H9 (cell line): ENCODE measurements at regions not wholly inside any gene's neighbourhood (a gene's known extent, or its start where the extent isn't known, plus 50 kb on each side); places are given as distances from the start of the nearest gene placed in this dataset.

Experiments used
- DNase-seq: peaks from one replicate; pipeline ENCODE4 v3.0.0-alpha.2; 2017
- H2AFZ ChIP-seq: one replicate; pipeline ENCODE4 v1.6.1; 2013; ENCODE audit warnings: mild to moderate bottlenecking, low read length, control low read depth, moderate library complexity
- H2AK5ac ChIP-seq: 2 replicates; pipeline ENCODE4 v1.6.1; 2013; ENCODE audit warnings: low read length, control low read depth, mixed read lengths; ENCODE audit not compliant: insufficient read length
- H2BK120ac ChIP-seq: one replicate; pipeline ENCODE4 v1.6.1; 2013; ENCODE audit warnings: low read depth, mild to moderate bottlenecking, low read length, control low read depth, inconsistent platforms; ENCODE audit not compliant: poor library complexity, severe bottlenecking
- H2BK12ac ChIP-seq: 2 replicates; pipeline ENCODE4 v1.6.1; 2013; ENCODE audit warnings: low read length, control low read depth, mixed read lengths, low read depth; ENCODE audit not compliant: insufficient read length
- H2BK15ac ChIP-seq: 2 replicates; pipeline ENCODE4 v1.6.1; 2013; ENCODE audit warnings: low read depth, low read length, control low read depth
- H2BK20ac ChIP-seq: one replicate; pipeline ENCODE4 v1.6.1; 2013; ENCODE audit warnings: low read depth, mild to moderate bottlenecking, low read length, control low read depth, inconsistent platforms; ENCODE audit not compliant: poor library complexity, severe bottlenecking
- H2BK5ac ChIP-seq: 2 replicates; pipeline ENCODE4 v1.6.1; 2013; ENCODE audit warnings: low read length, control low read depth, mixed read lengths; ENCODE audit not compliant: insufficient read length
- H3K14ac ChIP-seq: 2 replicates; pipeline ENCODE4 v1.6.1; 2013; ENCODE audit warnings: low read length, control low read depth; ENCODE audit not compliant: insufficient read depth
- H3K18ac ChIP-seq: 2 replicates; pipeline ENCODE4 v1.6.1; 2013; ENCODE audit warnings: low read depth, mild to moderate bottlenecking, mixed read lengths, low read length, control low read depth; ENCODE audit not compliant: insufficient read length
- H3K23ac ChIP-seq: 2 replicates; pipeline ENCODE4 v1.6.1; 2013; ENCODE audit warnings: low read length, control low read depth, mixed read lengths, low read depth; ENCODE audit not compliant: insufficient read length
- H3K23me2 ChIP-seq: 2 replicates; pipeline ENCODE4 v1.6.1; 2013; ENCODE audit warnings: low read depth, mild to moderate bottlenecking, mixed read lengths, low read length, control low read depth; ENCODE audit not compliant: insufficient read length, poor library complexity, severe bottlenecking
- H3K27ac ChIP-seq: 2 replicates; pipeline ENCODE4 v1.5.1; 2013; ENCODE audit warnings: low read length, control low read depth, mixed read lengths, low read depth; ENCODE audit not compliant: insufficient read length
- H3K27me3 ChIP-seq: 2 replicates; pipeline ENCODE4 v1.6.1; 2013; ENCODE audit warnings: low read length, control low read depth, inconsistent platforms; ENCODE audit not compliant: insufficient read depth
- H3K4ac ChIP-seq: 2 replicates; pipeline ENCODE4 v1.6.1; 2013; ENCODE audit warnings: low read depth, mild to moderate bottlenecking, control low read depth, inconsistent platforms, low read length, moderate library complexity
- H3K4me1 ChIP-seq: 2 replicates; pipeline ENCODE4 v1.6.1; 2013; ENCODE audit warnings: low read length, control low read depth, inconsistent platforms; ENCODE audit not compliant: insufficient read depth
- H3K4me2 ChIP-seq: 2 replicates; pipeline ENCODE4 v1.6.1; 2013; ENCODE audit warnings: low read length, control low read depth, mixed read lengths; ENCODE audit not compliant: insufficient read length, insufficient read depth
- H3K56ac ChIP-seq: 2 replicates; pipeline ENCODE4 v1.6.1; 2013; ENCODE audit warnings: low read depth, mild to moderate bottlenecking, mixed read lengths, low read length, control low read depth; ENCODE audit not compliant: insufficient read length
- H3K79me1 ChIP-seq: 2 replicates; pipeline ENCODE4 v1.6.1; 2013; ENCODE audit warnings: low read depth, mild to moderate bottlenecking, moderate library complexity, low read length, control low read depth, inconsistent platforms; ENCODE audit not compliant: insufficient read depth, poor library complexity, severe bottlenecking
- H3K79me2 ChIP-seq: 2 replicates; pipeline ENCODE4 v1.6.1; 2013; ENCODE audit warnings: low read length, control low read depth, inconsistent platforms; ENCODE audit not compliant: insufficient read depth
- H3K9ac ChIP-seq: 2 replicates; pipeline ENCODE4 v1.6.1; 2013; ENCODE audit warnings: low read length, control low read depth, mixed read lengths; ENCODE audit not compliant: insufficient read length; ENCODE audit errors: extremely low read depth
- H3K9me3 ChIP-seq: one replicate; pipeline ENCODE4 v1.6.1; 2013; ENCODE audit warnings: low read depth, low read length, inconsistent platforms; ENCODE audit not compliant: control insufficient read depth
- H3T11ph ChIP-seq: one replicate; pipeline ENCODE4 v1.6.1; 2013; ENCODE audit warnings: mild to moderate bottlenecking, low read length, control low read depth, inconsistent platforms
- H4K20me1 ChIP-seq: one replicate; pipeline ENCODE4 v1.6.1; 2013; ENCODE audit not compliant: control insufficient read depth, insufficient read length, insufficient read depth
- H4K5ac ChIP-seq: 2 replicates; pipeline ENCODE4 v1.6.1; 2013; ENCODE audit warnings: low read depth, mild to moderate bottlenecking, mixed read lengths, low read length, control low read depth; ENCODE audit not compliant: insufficient read length
- H4K8ac ChIP-seq: replicated peaks from 2 replicates; pipeline ENCODE4 v1.6.1; 2013; ENCODE audit warnings: low read length, control low read depth, mixed read lengths, low read depth; ENCODE audit not compliant: insufficient read length
- H4K91ac ChIP-seq: 2 replicates; pipeline ENCODE4 v1.6.1; 2013; ENCODE audit warnings: low read depth, mild to moderate bottlenecking, moderate library complexity, mixed read lengths, low read length, control low read depth; ENCODE audit not compliant: insufficient read length
- H3K27ac Mint-ChIP-seq, 3 experiments: 2 replicates in 2 of 3; 3 replicates in 1 of 3; pipeline ENCODE4 v1.8.0; 2020 to 2021; ENCODE audit warnings: mixed read lengths in 3 of 3, mild to moderate bottlenecking in 1 of 3, moderate library complexity in 1 of 3
- H3K27me3 Mint-ChIP-seq: 2 replicates; pipeline ENCODE4 v1.8.0; 2021; ENCODE audit warnings: low read depth, mild to moderate bottlenecking, moderate library complexity, mixed read lengths
- H3K36me3 Mint-ChIP-seq, 3 experiments: 2 replicates in 2 of 3; 3 replicates in 1 of 3; pipeline ENCODE4 v1.8.0; 2020 to 2021; ENCODE audit warnings: low read depth in 3 of 3, mixed read lengths in 3 of 3; ENCODE audit not compliant: insufficient read depth in 1 of 3
- H3K4me1 Mint-ChIP-seq, 2 experiments: 2 replicates each; pipeline ENCODE4 v1.8.0; 2020; ENCODE audit warnings: mixed read lengths in 2 of 2
- H3K4me3 Mint-ChIP-seq, 2 experiments: 2 replicates in 1 of 2; 3 replicates in 1 of 2; pipeline ENCODE4 v1.8.0; 2020 to 2021; ENCODE audit warnings: mild to moderate bottlenecking in 2 of 2, mixed read lengths in 2 of 2, moderate library complexity in 1 of 2
- H3K9me3 Mint-ChIP-seq, 2 experiments: 2 replicates in 1 of 2; 3 replicates in 1 of 2; pipeline ENCODE4 v1.8.0; 2020; ENCODE audit warnings: mild to moderate bottlenecking in 2 of 2, mixed read lengths in 2 of 2, moderate library complexity in 1 of 2
- CTCF ChIP-seq: fragments of 200-600 bp; sonication (generic); conservative IDR thresholded peaks from 3 replicates; pipeline ENCODE4 v1.8.0; 2021; ENCODE audit warnings: antibody characterized with exemption, mild to moderate bottlenecking
- WGBS: extraction: QIAGEN DNeasy Blood & Tissue Kit; methylation state at CpG from one replicate; pipeline ENCODE4 v1.1.7; 2013; ENCODE audit warnings: missing lambda C conversion rate, low lambda C conversion rate, mixed read lengths; ENCODE audit not compliant: insufficient read length; ENCODE audit errors: extremely low coverage; 5-methylcytosine and 5-hydroxymethylcytosine counted together

GRCh38 chr5:74042559-74042958 lies 416.6 kb downstream of the ARHGEF28 start:
- no peak overlapping the region for H3K27ac Mint-ChIP-seq
- Histone ChIP-seq H4K91ac (no peak overlapping the region), H2BK5ac (no peak overlapping the region), H3K4me1 (no peaks in the 10 kb centered on the region), H2BK15ac (no peak overlapping the region), H3K79me2 (no peaks in the 10 kb centered on the region), H3K23me2 (no peaks in the 10 kb centered on the region), H3K23ac (no peak overlapping the region), H3K27ac (no peak overlapping the region), H2BK20ac (no peak overlapping the region), H3K9ac (no peak overlapping the region), H3K9me3 (no peaks in the 10 kb centered on the region), H3K4me2 (no peak overlapping the region), H2BK12ac (no peak overlapping the region), H4K5ac (no peak overlapping the region), H3K14ac (no peak overlapping the region), H2BK120ac (no peak overlapping the region), H3K18ac (no peak overlapping the region), H2AK5ac (no peak overlapping the region), H3K4ac (no peak overlapping the region), H3K56ac (no peak overlapping the region), H4K8ac (no peak overlapping the region), H4K20me1 (no peaks in the 10 kb centered on the region), H3T11ph (no peak overlapping the region), H3K79me1 (no peaks in the 10 kb centered on the region), H3K27me3 (no peaks in the 10 kb centered on the region), H2AFZ (no peak overlapping the region)
- no peak overlapping the region for H3K4me3 Mint-ChIP-seq
- H3K36me3 Mint-ChIP-seq, result no peaks in the 10 kb centered on the region
- DNase-seq, result no peak
- no CpG with 5 or more reads among the region's 7 CpGs for WGBS
- H3K27me3 Mint-ChIP-seq, result no peaks in the 10 kb centered on the region
- peaks cover 0 to 3% of the 10 kb centered on the region in 2 experiments; a peak in 1 of 5 replicates for H3K9me3 Mint-ChIP-seq
- peaks cover 5 to 7% of the 10 kb centered on the region in 2 experiments for H3K4me1 Mint-ChIP-seq
- no peak for TF ChIP-seq CTCF
